Loucy (cell line): ENCODE measurements at regions not wholly inside any gene's neighbourhood (a gene's known extent, or its start where the extent isn't known, plus 50 kb on each side); places are given as distances from the start of the nearest gene placed in this dataset.

Source experiments
- H2AFZ ChIP-seq: fragments of 200-600 bp; sonication (generic); 2 replicates; pipeline ENCODE4 v1.6.0; 2016; ENCODE audit warnings: antibody characterized with exemption, mild to moderate bottlenecking, low read length, moderate library complexity
- H3F3A ChIP-seq: fragments of 200-600 bp; 2 replicates; pipeline ENCODE4 v1.6.0; 2016; ENCODE audit warnings: antibody characterized with exemption, low read depth, mild to moderate bottlenecking
- H3K27me3 ChIP-seq: fragments of 200-600 bp; sonication (generic); 2 replicates; pipeline ENCODE4 v1.6.1; 2014; ENCODE audit warnings: low read length, mild to moderate bottlenecking; ENCODE audit not compliant: insufficient read depth, poor library complexity, severe bottlenecking
- H3K36me3 ChIP-seq: fragments of 200-600 bp; sonication (generic); 2 replicates; pipeline ENCODE4 v1.6.1; 2016; ENCODE audit warnings: low read length; ENCODE audit not compliant: insufficient read depth
- H3K4me1 ChIP-seq: fragments of 200-600 bp; sonication (generic); 2 replicates; pipeline ENCODE4 v1.5.1; 2014; ENCODE audit warnings: low read length, mild to moderate bottlenecking; ENCODE audit not compliant: insufficient read depth, poor library complexity, severe bottlenecking
- H3K4me2 ChIP-seq: fragments of 200-600 bp; sonication (generic); 2 replicates; pipeline ENCODE4 v1.6.0; 2014; ENCODE audit warnings: antibody characterized with exemption, low read length, low read depth, mild to moderate bottlenecking; ENCODE audit not compliant: poor library complexity, severe bottlenecking
- H3K4me3 ChIP-seq: fragments of 200-600 bp; sonication (generic); 2 replicates; pipeline ENCODE4 v1.5.1; 2014; ENCODE audit warnings: low read length, mild to moderate bottlenecking, mixed read lengths; ENCODE audit not compliant: poor library complexity, severe bottlenecking
- H3K79me2 ChIP-seq: fragments of 200-600 bp; sonication (generic); 2 replicates; pipeline ENCODE4 v1.6.1; 2014; ENCODE audit warnings: low read length; ENCODE audit not compliant: insufficient read depth
- H3K9ac ChIP-seq: fragments of 200-600 bp; sonication (generic); 2 replicates; pipeline ENCODE4 v1.6.0; 2014; ENCODE audit warnings: mild to moderate bottlenecking, low read depth, low read length, moderate library complexity; ENCODE audit not compliant: poor library complexity, severe bottlenecking
- H3K9me2 ChIP-seq: fragments of 200-600 bp; sonication (generic); replicated peaks from 2 replicates; pipeline ENCODE4 v1.6.1; 2016; ENCODE audit warnings: low read depth, low read length, mixed read lengths
- H3K9me3 ChIP-seq: fragments of 200-600 bp; sonication (generic); 2 replicates; pipeline ENCODE4 v1.6.1; 2014; ENCODE audit warnings: mild to moderate bottlenecking, antibody characterized with exemption, low read length, low read depth; ENCODE audit not compliant: insufficient read depth
- H4K20me1 ChIP-seq: fragments of 200-600 bp; sonication (generic); 2 replicates; pipeline ENCODE4 v1.6.0; 2014; ENCODE audit warnings: antibody characterized with exemption, low read length, mild to moderate bottlenecking; ENCODE audit not compliant: insufficient read depth, poor library complexity, severe bottlenecking
- CTCF ChIP-seq: fragments of 200-600 bp; sonication (generic); conservative IDR thresholded peaks from 2 replicates; pipeline ENCODE4 v1.5.1; 2014; ENCODE audit warnings: mild to moderate bottlenecking, antibody characterized with exemption, low read length
- EZH2phosphoT487 ChIP-seq: fragments of 200-600 bp; IDR thresholded peaks from 2 replicates; pipeline ENCODE4 v1.6.1; 2018; ENCODE audit warnings: antibody characterized with exemption, mild to moderate bottlenecking, moderate library complexity, borderline replicate concordance

- Histone ChIP-seq H3K9me2 (no peaks in the 10 kb centered on the region), H3K27me3 (no peaks in the 10 kb centered on the region), H3K36me3 (no peaks in the 10 kb centered on the region), H3K9ac (no peak overlapping the region), H3K4me3 (no peak overlapping the region), H3K4me2 (no peak overlapping the region), H3F3A (no peaks in the 10 kb centered on the region), H3K79me2 (no peaks in the 10 kb centered on the region), H3K4me1 (no peaks in the 10 kb centered on the region), H2AFZ (no peak overlapping the region), H3K9me3 (no peaks in the 10 kb centered on the region), H4K20me1 (no peaks in the 10 kb centered on the region)
- TF ChIP-seq CTCF (no peak), EZH2phosphoT487 (no peak)
Measured at GRCh38 chr3:164903820-164904451, 174.4 kb downstream of the SI start.

GRCh38 chr3:164897342-164897741 is 181.0 kb downstream of the SI start:
- Histone ChIP-seq H2AFZ (no peak overlapping the region), H3K4me2 (no peak overlapping the region), H3K9ac (no peak overlapping the region), H3F3A (no peaks in the 10 kb centered on the region), H3K9me2 (no peaks in the 10 kb centered on the region), H3K79me2 (no peaks in the 10 kb centered on the region), H4K20me1 (no peaks in the 10 kb centered on the region), H3K4me3 (no peak overlapping the region), H3K27me3 (no peaks in the 10 kb centered on the region), H3K9me3 (no peaks in the 10 kb centered on the region), H3K4me1 (no peaks in the 10 kb centered on the region), H3K36me3 (no peaks in the 10 kb centered on the region)
- TF ChIP-seq EZH2phosphoT487 (no peak), CTCF (no peak)

- no peaks in the 10 kb centered on the region for H3K36me3 ChIP-seq
- H3K9ac ChIP-seq: no peak overlapping the region
- no peak overlapping the region for H2AFZ ChIP-seq
- H3F3A ChIP-seq: no peaks in the 10 kb centered on the region
- no peaks in the 10 kb centered on the region for H3K27me3 ChIP-seq
- no peaks in the 10 kb centered on the region for H4K20me1 ChIP-seq
- TF ChIP-seq EZH2phosphoT487 (no peak), CTCF (no peak)
- H3K79me2 ChIP-seq: no peaks in the 10 kb centered on the region
- peaks cover 3% of the 10 kb centered on the region; the same call in 1 of the 2 replicates for H3K9me3 ChIP-seq
- no peaks in the 10 kb centered on the region for H3K9me2 ChIP-seq
- no peak overlapping the region for H3K4me2 ChIP-seq
- H3K4me3 ChIP-seq: no peak overlapping the region
- H3K4me1 ChIP-seq: no peaks in the 10 kb centered on the region
Measured at GRCh38 chr3:164890061-164890460, 188.2 kb downstream of the SI start.
